ENCODE measurements at regions not wholly inside any gene's neighbourhood (a gene's known extent, or its start where the extent isn't known, plus 50 kb on each side); places are given as distances from the start of the nearest gene placed in this dataset.

DNA sequence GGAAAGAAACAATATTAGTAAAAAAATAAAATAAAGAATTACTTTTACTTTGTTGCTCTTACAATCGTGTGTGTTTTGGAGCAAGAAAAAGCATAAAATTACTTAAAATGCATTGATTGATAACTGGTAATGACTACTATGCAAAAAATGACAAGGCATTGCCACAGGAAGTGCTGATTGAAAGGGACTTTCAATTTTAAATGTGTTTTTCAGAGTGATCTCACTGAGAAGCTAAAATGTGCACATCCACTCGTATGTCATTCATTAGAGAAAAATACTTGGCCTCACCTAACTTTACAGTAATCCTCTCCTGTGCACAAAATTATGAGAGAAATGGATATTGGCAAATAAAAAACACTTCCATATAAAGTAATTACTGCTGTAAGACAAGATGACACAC, 934.9 kb downstream of the SLITRK6 start:
- no peaks in the 10 kb centered on the region for H3K27me3 Mint-ChIP-seq (ENCODE audit: low read depth)
- no peaks in the 10 kb centered on the region for H3K36me3 Mint-ChIP-seq (ENCODE audit: low read depth)
- no peak for DNase-seq
- no peaks in the 10 kb centered on the region for H3K9me3 Mint-ChIP-seq
- intact Hi-C loops (cut with micrococcal nuclease), result no loop called here
- H3K27ac Mint-ChIP-seq, result no peak overlapping the region
- no peaks in the 10 kb centered on the region for H3K4me1 Mint-ChIP-seq (ENCODE audit: low read depth)
- CTCF ChIA-PET, result no interaction called here
- H3K4me3 Mint-ChIP-seq, result no peak overlapping the region

GRCh38 chr13:84847107-84847506, 952.1 kb downstream of the SLITRK6 start:
- Mint-ChIP-seq H3K27ac (no peak overlapping the region), H3K36me3 (ENCODE audit: low read depth) (no peaks in the 10 kb centered on the region), H3K4me1 (ENCODE audit: low read depth) (no peaks in the 10 kb centered on the region), H3K4me3 (no peak overlapping the region), H3K27me3 (ENCODE audit: low read depth) (no peaks in the 10 kb centered on the region), H3K9me3 (peaks cover 3% of the 10 kb centered on the region)
- intact Hi-C loops (cut with micrococcal nuclease), result no loop called here
- CTCF ChIA-PET, result interaction anchor here (0.6 kb wide), 1 partner anchor 303 kb away, joined by 3 read pairs; no protein-coding TSS in a partner anchor
- no peak for DNase-seq

GRCh38 chr13:84845907-84846619, 953.2 kb downstream of the SLITRK6 start:
- no peak overlapping the region for H3K4me3 Mint-ChIP-seq
- no peaks in the 10 kb centered on the region for H3K27me3 Mint-ChIP-seq (ENCODE audit: low read depth)
- CTCF ChIA-PET, result no interaction called here
- peaks cover 3% of the 10 kb centered on the region for H3K9me3 Mint-ChIP-seq
- no peak for DNase-seq
- no peaks in the 10 kb centered on the region for H3K36me3 Mint-ChIP-seq (ENCODE audit: low read depth)
- H3K4me1 Mint-ChIP-seq (ENCODE audit: low read depth), result no peaks in the 10 kb centered on the region
- intact Hi-C loops (cut with micrococcal nuclease), result loop anchor here (2.0 kb wide), 1 partner anchor 961 kb away; no protein-coding TSS in a partner anchor
- no peak overlapping the region for H3K27ac Mint-ChIP-seq

DNA sequence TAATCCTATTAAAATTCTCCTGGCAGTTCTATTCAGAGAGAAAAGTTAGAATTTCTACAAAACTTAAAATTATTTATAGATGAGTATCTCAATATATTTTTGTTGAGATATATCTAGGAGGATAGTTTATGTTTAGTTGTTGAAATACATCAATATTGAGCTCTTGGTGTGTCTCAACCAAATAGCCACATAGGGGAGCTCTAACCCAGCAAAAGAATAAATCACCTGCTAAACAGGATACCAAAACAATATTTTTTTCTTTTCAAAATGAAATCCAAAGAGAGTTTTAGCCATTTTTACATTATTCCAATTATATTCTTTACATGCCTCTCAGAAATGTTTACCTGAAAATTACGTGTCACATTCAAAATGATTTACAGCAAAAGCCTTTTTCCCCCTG, 954.7 kb downstream of the SLITRK6 start:
- CTCF ChIA-PET, result no interaction called here
- DNase-seq, result no peak
- no peaks in the 10 kb centered on the region for H3K36me3 Mint-ChIP-seq (ENCODE audit: low read depth)
- no peak overlapping the region for H3K27ac Mint-ChIP-seq
- no peaks in the 10 kb centered on the region for H3K9me3 Mint-ChIP-seq
- no peaks in the 10 kb centered on the region for H3K27me3 Mint-ChIP-seq (ENCODE audit: low read depth)
- intact Hi-C loops (cut with micrococcal nuclease), result loop anchor here (2.0 kb wide), 1 partner anchor 962 kb away; no protein-coding TSS in a partner anchor
- no peak overlapping the region for H3K4me3 Mint-ChIP-seq
- H3K4me1 Mint-ChIP-seq (ENCODE audit: low read depth), result no peaks in the 10 kb centered on the region

- CTCF ChIA-PET, result no interaction called here
- no peak for DNase-seq
- Mint-ChIP-seq H3K4me3 (no peak overlapping the region), H3K27me3 (ENCODE audit: low read depth) (no peaks in the 10 kb centered on the region), H3K27ac (no peak overlapping the region), H3K36me3 (ENCODE audit: low read depth) (no peaks in the 10 kb centered on the region), H3K9me3 (no peaks in the 10 kb centered on the region), H3K4me1 (ENCODE audit: low read depth) (no peaks in the 10 kb centered on the region)
- intact Hi-C loops (cut with micrococcal nuclease), result no loop called here
Measured at GRCh38 chr13:84843368-84843767, 955.9 kb downstream of the SLITRK6 start.

GRCh38 chr13:84834201-84834600, 951.9 kb upstream of the SLITRK1 start:
- no peak for DNase-seq
- Mint-ChIP-seq H3K27me3 (ENCODE audit: low read depth) (no peaks in the 10 kb centered on the region), H3K36me3 (ENCODE audit: low read depth) (no peaks in the 10 kb centered on the region), H3K27ac (no peak overlapping the region), H3K4me3 (no peak overlapping the region), H3K9me3 (no peaks in the 10 kb centered on the region), H3K4me1 (ENCODE audit: low read depth) (no peaks in the 10 kb centered on the region)
- CTCF ChIA-PET, result no interaction called here
- intact Hi-C loops (cut with micrococcal nuclease), result no loop called here

GRCh38 chr13:84831666-84832657, 949.7 kb upstream of the SLITRK1 start:
- no peak overlapping the region for H3K4me3 Mint-ChIP-seq
- no peaks in the 10 kb centered on the region for H3K27me3 Mint-ChIP-seq (ENCODE audit: low read depth)
- intact Hi-C loops (cut with micrococcal nuclease), result no loop called here
- no peak for DNase-seq
- no peaks in the 10 kb centered on the region for H3K36me3 Mint-ChIP-seq (ENCODE audit: low read depth)
- H3K9me3 Mint-ChIP-seq, result no peaks in the 10 kb centered on the region
- no peak overlapping the region for H3K27ac Mint-ChIP-seq
- H3K4me1 Mint-ChIP-seq (ENCODE audit: low read depth), result no peaks in the 10 kb centered on the region
- CTCF ChIA-PET, result no interaction called here

DNA sequence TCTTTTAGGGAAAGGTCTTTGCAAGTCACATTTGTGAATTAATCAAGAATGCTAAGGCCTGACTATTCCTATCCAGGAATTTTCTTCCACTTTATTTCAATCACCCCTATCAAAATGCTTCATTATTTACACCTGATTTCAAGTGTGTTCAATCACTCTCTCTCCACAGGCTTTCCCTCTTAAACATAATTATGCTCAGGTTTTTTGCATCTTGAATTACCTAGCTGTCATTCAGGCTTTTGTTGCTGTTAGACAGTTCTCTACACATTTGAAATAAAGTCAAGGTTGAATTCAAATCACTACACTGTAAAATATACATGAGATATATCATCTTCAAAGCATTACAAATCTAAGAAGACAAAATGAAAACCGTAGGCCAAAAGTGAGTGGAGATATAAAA, 941.3 kb upstream of the SLITRK1 start:
- Mint-ChIP-seq H3K27ac (no peak overlapping the region), H3K9me3 (no peaks in the 10 kb centered on the region), H3K4me3 (no peak overlapping the region), H3K36me3 (ENCODE audit: low read depth) (no peaks in the 10 kb centered on the region), H3K4me1 (ENCODE audit: low read depth) (no peaks in the 10 kb centered on the region), H3K27me3 (ENCODE audit: low read depth) (no peaks in the 10 kb centered on the region)
- no peak for DNase-seq
- intact Hi-C loops (cut with micrococcal nuclease), result no loop called here
- CTCF ChIA-PET, result no interaction called here

GRCh38 chr13:84821261-84821660, 939.0 kb upstream of the SLITRK1 start:
- no peaks in the 10 kb centered on the region for H3K36me3 Mint-ChIP-seq (ENCODE audit: low read depth)
- H3K27ac Mint-ChIP-seq, result no peak overlapping the region
- H3K4me1 Mint-ChIP-seq (ENCODE audit: low read depth), result no peaks in the 10 kb centered on the region
- DNase-seq, result no peak
- H3K4me3 Mint-ChIP-seq, result no peak overlapping the region
- H3K9me3 Mint-ChIP-seq, result no peaks in the 10 kb centered on the region
- no peaks in the 10 kb centered on the region for H3K27me3 Mint-ChIP-seq (ENCODE audit: low read depth)
- CTCF ChIA-PET, result no interaction called here
- intact Hi-C loops (cut with micrococcal nuclease), result no loop called here

- intact Hi-C loops (cut with micrococcal nuclease), result no loop called here
- Mint-ChIP-seq H3K36me3 (ENCODE audit: low read depth) (no peaks in the 10 kb centered on the region), H3K9me3 (no peaks in the 10 kb centered on the region), H3K4me3 (no peak overlapping the region), H3K27me3 (ENCODE audit: low read depth) (no peaks in the 10 kb centered on the region), H3K4me1 (ENCODE audit: low read depth) (no peaks in the 10 kb centered on the region), H3K27ac (no peak overlapping the region)
- DNase-seq, result no peak
- CTCF ChIA-PET, result no interaction called here
Measured at GRCh38 chr13:84816567-84817105, 934.4 kb upstream of the SLITRK1 start.

GRCh38 chr13:84812789-84813188, 930.5 kb upstream of the SLITRK1 start:
- H3K9me3 Mint-ChIP-seq, result no peaks in the 10 kb centered on the region
- H3K36me3 Mint-ChIP-seq (ENCODE audit: low read depth), result no peaks in the 10 kb centered on the region
- H3K27ac Mint-ChIP-seq, result no peak overlapping the region
- intact Hi-C loops (cut with micrococcal nuclease), result no loop called here
- H3K4me1 Mint-ChIP-seq (ENCODE audit: low read depth), result no peaks in the 10 kb centered on the region
- no peaks in the 10 kb centered on the region for H3K27me3 Mint-ChIP-seq (ENCODE audit: low read depth)
- CTCF ChIA-PET, result no interaction called here
- no peak for DNase-seq
- H3K4me3 Mint-ChIP-seq, result no peak overlapping the region

- DNase-seq, result no peak
- no peaks in the 10 kb centered on the region for H3K9me3 Mint-ChIP-seq
- no peak overlapping the region for H3K4me3 Mint-ChIP-seq
- CTCF ChIA-PET, result no interaction called here
- H3K36me3 Mint-ChIP-seq (ENCODE audit: low read depth), result no peaks in the 10 kb centered on the region
- H3K27ac Mint-ChIP-seq, result no peak overlapping the region
- no peaks in the 10 kb centered on the region for H3K27me3 Mint-ChIP-seq (ENCODE audit: low read depth)
- intact Hi-C loops (cut with micrococcal nuclease), result no loop called here
- H3K4me1 Mint-ChIP-seq (ENCODE audit: low read depth), result no peaks in the 10 kb centered on the region
Measured at GRCh38 chr13:84812078-84812477, 929.8 kb upstream of the SLITRK1 start.
